Calu3 (cell line): ENCODE measurements at regions not wholly inside any gene's neighbourhood (a gene's known extent, or its start where the extent isn't known, plus 50 kb on each side); places are given as distances from the start of the nearest gene placed in this dataset.
"Not testable (repeated sequence)": the region's sequence is repeated elsewhere in the genome, so short reads cannot be mapped to it uniquely, and the experiment has no call there.

Experiments used
- BruUV-seq: library from RNA; stranded (reverse); fragments of 400-500 nt; replicated peaks from 2 replicates; lab custom pipeline; 2021; lab: Mats Ljungman, UMichigan
- CTCF ChIA-PET: fragments of 300-600 bp; sonication (Branson Sonifier 250); formaldehyde crosslinking; loops from one replicate; lab custom pipeline; 2022; ENCODE audit warnings: antibody characterized with exemption; lab: Charles Lee
- DNase-seq: peaks from one replicate; pipeline ENCODE4 v3.0.0; 2022
- H3K27ac Mint-ChIP-seq: one replicate; pipeline ENCODE4 v1.8.0; 2022; ENCODE audit warnings: mixed read lengths; ENCODE audit not compliant: unreplicated experiment
- H3K27me3 Mint-ChIP-seq: one replicate; pipeline ENCODE4 v1.8.0; 2022; ENCODE audit warnings: mixed read lengths; ENCODE audit not compliant: unreplicated experiment
- H3K36me3 Mint-ChIP-seq: one replicate; pipeline ENCODE4 v1.8.0; 2022; ENCODE audit warnings: mild to moderate bottlenecking, moderate library complexity, mixed read lengths; ENCODE audit not compliant: insufficient read depth, unreplicated experiment
- H3K4me1 Mint-ChIP-seq: one replicate; pipeline ENCODE4 v1.8.0; 2022; ENCODE audit warnings: mild to moderate bottlenecking, low read depth, mixed read lengths; ENCODE audit not compliant: unreplicated experiment
- H3K4me3 Mint-ChIP-seq: one replicate; pipeline ENCODE4 v1.8.0; 2022; ENCODE audit warnings: mild to moderate bottlenecking, low read depth, moderate library complexity, mixed read lengths; ENCODE audit not compliant: unreplicated experiment
- H3K9me3 Mint-ChIP-seq: one replicate; pipeline ENCODE4 v1.8.0; 2022; ENCODE audit warnings: low read depth, mixed read lengths; ENCODE audit not compliant: unreplicated experiment
- intact Hi-C: fragments of 100-400 bp; cut with micrococcal nuclease; formaldehyde crosslinking; loops from one replicate; pipeline ENCODE4 v1.10.0; 2022; ENCODE audit not compliant: unreplicated experiment
- TF ChIP-seq, protein P1 (sequence below): fragments of 200-600 bp; IDR thresholded peaks from one replicate; pipeline ENCODE4 v1.8.0; 2022; ENCODE audit warnings: antibody characterized with exemption; ENCODE audit not compliant: unreplicated experiment

DNA sequence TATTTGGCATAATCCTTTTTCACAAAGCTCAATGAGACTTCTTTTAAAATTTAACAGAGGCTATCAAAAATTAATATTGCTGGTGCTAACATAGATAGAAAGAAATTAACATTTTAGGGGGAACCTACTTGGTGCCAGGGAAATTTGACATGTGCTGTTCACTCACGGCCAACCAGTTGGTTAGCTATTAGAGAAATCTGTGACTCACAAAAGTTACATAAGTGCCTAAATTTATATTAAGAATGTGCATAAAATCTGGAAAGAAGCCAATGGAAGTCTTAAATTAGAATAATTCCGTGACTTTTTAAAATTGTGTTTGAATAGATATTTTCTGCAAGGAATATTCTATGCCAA lies 184.3 kb upstream of the MAP2 start:
- DNase-seq, result no peak
- intact Hi-C loops, result no loop called here
- TF ChIP-seq, protein P1, sequence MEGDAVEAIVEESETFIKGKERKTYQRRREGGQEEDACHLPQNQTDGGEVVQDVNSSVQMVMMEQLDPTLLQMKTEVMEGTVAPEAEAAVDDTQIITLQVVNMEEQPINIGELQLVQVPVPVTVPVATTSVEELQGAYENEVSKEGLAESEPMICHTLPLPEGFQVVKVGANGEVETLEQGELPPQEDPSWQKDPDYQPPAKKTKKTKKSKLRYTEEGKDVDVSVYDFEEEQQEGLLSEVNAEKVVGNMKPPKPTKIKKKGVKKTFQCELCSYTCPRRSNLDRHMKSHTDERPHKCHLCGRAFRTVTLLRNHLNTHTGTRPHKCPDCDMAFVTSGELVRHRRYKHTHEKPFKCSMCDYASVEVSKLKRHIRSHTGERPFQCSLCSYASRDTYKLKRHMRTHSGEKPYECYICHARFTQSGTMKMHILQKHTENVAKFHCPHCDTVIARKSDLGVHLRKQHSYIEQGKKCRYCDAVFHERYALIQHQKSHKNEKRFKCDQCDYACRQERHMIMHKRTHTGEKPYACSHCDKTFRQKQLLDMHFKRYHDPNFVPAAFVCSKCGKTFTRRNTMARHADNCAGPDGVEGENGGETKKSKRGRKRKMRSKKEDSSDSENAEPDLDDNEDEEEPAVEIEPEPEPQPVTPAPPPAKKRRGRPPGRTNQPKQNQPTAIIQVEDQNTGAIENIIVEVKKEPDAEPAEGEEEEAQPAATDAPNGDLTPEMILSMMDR, result no peak
- H3K36me3 Mint-ChIP-seq, result no peaks in the 10 kb centered on the region
- BruUV-seq, result no TSS peak
- H3K9me3 Mint-ChIP-seq, result no peaks in the 10 kb centered on the region
- no peak overlapping the region for H3K27ac Mint-ChIP-seq
- peaks cover 7% of the 10 kb centered on the region for H3K4me1 Mint-ChIP-seq
- no peak overlapping the region for H3K4me3 Mint-ChIP-seq
- CTCF ChIA-PET, result interaction anchor here (0.5 to 0.7 kb wide), 2 partner anchors 23 to 412 kb away, joined by 3 read pairs; no protein-coding TSS in a partner anchor
- no peaks in the 10 kb centered on the region for H3K27me3 Mint-ChIP-seq

DNA sequence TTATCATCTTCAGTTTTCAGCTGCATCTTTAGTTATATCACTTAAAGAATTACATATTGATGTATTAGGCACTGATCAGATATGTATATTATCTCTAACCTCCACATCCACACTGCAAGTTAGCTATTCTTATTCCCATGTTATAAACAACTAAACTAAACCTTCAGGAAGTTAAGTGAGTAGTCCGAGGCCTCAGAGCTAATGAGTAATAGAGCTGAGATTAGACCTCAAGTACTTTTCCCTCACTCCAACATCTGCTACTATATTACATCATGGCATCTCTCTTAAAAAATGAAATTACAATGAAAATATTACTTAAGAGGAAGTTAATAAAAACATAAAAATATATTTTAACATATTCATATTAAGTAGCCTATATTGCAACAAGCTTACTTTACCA lies 183.6 kb upstream of the MAP2 start:
- H3K9me3 Mint-ChIP-seq, result no peaks in the 10 kb centered on the region
- H3K4me1 Mint-ChIP-seq, result peaks cover 7% of the 10 kb centered on the region
- TF ChIP-seq, protein P1, result no peak
- CTCF ChIA-PET, result interaction anchor here (0.5 to 1.1 kb wide), 2 partner anchors 34 to 412 kb away, joined by 3 to 4 read pairs; no protein-coding TSS in a partner anchor
- intact Hi-C loops, result no loop called here
- H3K4me3 Mint-ChIP-seq, result no peak overlapping the region
- BruUV-seq, result no TSS peak
- H3K27ac Mint-ChIP-seq, result peak overlapping the region; percentile 9
- H3K27me3 Mint-ChIP-seq, result no peaks in the 10 kb centered on the region
- no peak for DNase-seq
- H3K36me3 Mint-ChIP-seq, result no peaks in the 10 kb centered on the region

DNA sequence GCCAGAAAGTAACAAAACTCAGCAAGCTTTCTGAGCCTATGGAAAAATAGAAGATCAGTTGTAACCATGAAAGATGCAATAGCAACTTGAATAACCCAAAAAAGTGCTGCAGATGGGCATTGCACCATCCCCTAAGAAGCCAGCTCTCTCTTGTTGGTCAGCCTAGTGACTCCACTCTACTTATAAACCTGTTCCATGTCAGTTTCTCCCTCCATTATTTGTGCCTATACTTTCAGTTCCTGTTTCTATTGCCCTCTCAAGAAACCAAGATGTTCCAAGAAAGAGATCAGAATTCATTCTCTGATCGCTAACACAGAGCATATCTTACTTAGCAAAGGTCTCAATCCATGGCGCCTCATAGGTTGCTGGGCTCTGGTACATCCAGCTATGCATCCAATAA lies 170.3 kb upstream of the MAP2 start:
- H3K27ac Mint-ChIP-seq, result no peak overlapping the region
- no peak for DNase-seq
- no peaks in the 10 kb centered on the region for H3K9me3 Mint-ChIP-seq
- no peaks in the 10 kb centered on the region for H3K27me3 Mint-ChIP-seq
- no peaks in the 10 kb centered on the region for H3K36me3 Mint-ChIP-seq
- no TSS peak for BruUV-seq
- no peaks in the 10 kb centered on the region for H3K4me1 Mint-ChIP-seq
- no peak overlapping the region for H3K4me3 Mint-ChIP-seq
- TF ChIP-seq, protein P1, result no peak
- intact Hi-C loops, result no loop called here
- CTCF ChIA-PET, result no interaction called here

DNA sequence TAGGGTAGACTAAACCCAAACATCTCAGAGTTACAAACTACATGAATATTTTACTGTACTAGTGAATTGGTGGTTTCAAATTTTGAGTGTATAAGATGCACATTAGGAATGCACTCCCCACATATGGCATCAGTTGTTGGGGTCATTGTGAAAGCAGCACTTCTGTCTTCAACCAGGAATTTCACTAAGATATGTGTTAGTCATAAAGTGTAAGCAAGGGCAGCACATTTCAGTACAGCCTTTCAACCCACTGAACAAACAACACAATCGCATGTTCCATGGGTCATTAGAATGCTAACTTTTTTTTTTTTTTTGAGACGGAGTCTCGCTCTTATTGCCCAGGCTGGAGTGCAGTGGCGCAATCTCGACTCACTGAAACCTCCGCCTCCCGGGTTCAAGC lies 164.1 kb upstream of the MAP2 start:
- no peaks in the 10 kb centered on the region for H3K27me3 Mint-ChIP-seq
- TF ChIP-seq, protein P1, result no peak
- no peak for DNase-seq
- no peak overlapping the region for H3K4me3 Mint-ChIP-seq
- CTCF ChIA-PET, result no interaction called here
- H3K4me1 Mint-ChIP-seq, result no peaks in the 10 kb centered on the region
- intact Hi-C loops, result no loop called here
- H3K36me3 Mint-ChIP-seq, result no peaks in the 10 kb centered on the region
- BruUV-seq, result no TSS peak
- no peak overlapping the region for H3K27ac Mint-ChIP-seq
- peaks cover 6% of the 10 kb centered on the region for H3K9me3 Mint-ChIP-seq

DNA sequence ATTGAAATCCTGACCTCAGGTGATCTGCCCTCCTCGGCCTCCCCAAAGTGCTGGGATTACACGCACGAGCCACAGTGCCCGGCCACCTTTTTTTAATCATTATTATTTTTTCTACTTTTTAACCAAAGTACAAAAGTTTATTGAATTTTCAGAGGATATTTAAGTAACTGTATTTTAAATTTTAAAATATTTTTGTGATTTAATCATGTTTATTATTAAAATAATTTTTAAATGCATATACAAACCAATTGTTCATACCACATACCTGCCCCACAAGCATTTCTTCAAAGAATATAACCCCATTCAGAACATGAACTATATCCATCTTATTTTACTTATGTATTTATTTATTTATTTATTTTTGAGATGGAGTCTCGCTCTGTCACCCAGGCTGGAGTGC lies 163.6 kb upstream of the MAP2 start:
- no peak overlapping the region for H3K27ac Mint-ChIP-seq
- no peaks in the 10 kb centered on the region for H3K36me3 Mint-ChIP-seq
- TF ChIP-seq, protein P1, result no peak
- intact Hi-C loops, result no loop called here
- no TSS peak for BruUV-seq
- H3K4me3 Mint-ChIP-seq, result no peak overlapping the region
- CTCF ChIA-PET, result no interaction called here
- peaks cover 6% of the 10 kb centered on the region for H3K9me3 Mint-ChIP-seq
- no peaks in the 10 kb centered on the region for H3K27me3 Mint-ChIP-seq
- no peak for DNase-seq
- H3K4me1 Mint-ChIP-seq, result no peaks in the 10 kb centered on the region

DNA sequence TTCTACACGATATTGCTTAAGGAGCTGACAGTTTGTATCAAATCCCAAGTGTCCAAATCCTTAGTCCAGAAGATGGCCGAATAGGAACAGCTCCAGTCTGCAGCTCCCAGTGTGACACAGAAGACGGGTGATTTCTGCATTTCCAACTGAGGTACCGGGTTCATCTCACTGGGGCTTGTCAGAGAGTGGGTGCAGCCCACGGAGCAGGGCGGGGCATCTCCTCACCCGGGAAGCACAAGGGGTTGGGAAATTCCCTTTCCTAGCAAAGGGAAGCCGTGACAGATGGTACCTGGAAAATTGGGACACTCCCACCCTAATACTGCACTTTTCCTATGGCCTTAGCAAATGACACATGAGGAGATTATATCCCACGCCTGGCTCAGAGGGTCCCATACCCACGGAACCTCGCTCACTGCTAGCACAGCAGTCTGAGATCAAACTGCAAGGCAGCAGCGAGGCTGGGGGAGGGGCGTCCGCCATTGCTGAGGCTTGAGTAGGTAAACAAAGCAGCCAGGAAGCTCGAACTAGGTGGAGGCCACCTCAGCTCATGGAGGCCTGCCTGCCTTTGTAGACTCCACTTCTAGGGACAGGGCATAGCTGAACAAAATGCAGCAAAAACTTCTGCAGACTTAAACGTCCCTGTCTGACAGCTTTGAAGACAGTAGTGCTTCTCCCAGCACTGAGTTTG lies 162.3 kb upstream of the MAP2 start:
- H3K36me3 Mint-ChIP-seq, H3K27me3 Mint-ChIP-seq, CTCF ChIA-PET, H3K27ac Mint-ChIP-seq, H3K4me1 Mint-ChIP-seq, BruUV-seq, DNase-seq, intact Hi-C loops, H3K9me3 Mint-ChIP-seq, H3K4me3 Mint-ChIP-seq: not testable (repeated sequence)
